NB4 (cell line): ENCODE measurements at regions not wholly inside any gene's neighbourhood (a gene's known extent, or its start where the extent isn't known, plus 50 kb on each side); places are given as distances from the start of the nearest gene placed in this dataset.

Source experiments
- CTCF ChIP-seq: IDR thresholded peaks from one replicate; pipeline ENCODE4 v1.5.1; 2012; ENCODE audit warnings: low read depth, low read length
- POLR2A ChIP-seq: IDR thresholded peaks from 2 replicates; pipeline ENCODE4 v1.6.1; 2011; ENCODE audit warnings: mild to moderate bottlenecking; ENCODE audit not compliant: insufficient read length; ENCODE audit errors: extremely low read depth

DNA sequence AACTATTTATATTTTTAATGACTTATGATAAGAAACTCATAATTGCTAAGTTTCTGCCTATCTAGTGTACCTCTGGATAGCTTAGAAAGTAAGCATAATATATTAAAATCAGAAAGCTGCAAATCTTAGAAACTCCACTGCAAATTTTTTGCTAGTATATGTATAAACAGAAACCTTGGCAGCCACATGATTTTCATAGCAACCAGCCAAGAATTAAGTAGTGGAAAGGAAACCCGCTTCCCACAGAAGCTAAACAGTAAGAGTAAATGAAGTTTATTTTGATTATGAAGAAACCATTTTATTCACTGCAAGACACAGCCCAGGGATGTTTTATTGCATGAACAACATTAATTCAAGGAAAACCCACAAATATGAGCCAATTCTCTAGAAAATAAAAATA is 872.5 kb upstream of the ADGRL3 start:
- TF ChIP-seq CTCF (no peak), POLR2A (no peak)
